ENCODE measurements at regions not wholly inside any gene's neighbourhood (a gene's known extent, or its start where the extent isn't known, plus 50 kb on each side); places are given as distances from the start of the nearest gene placed in this dataset.

GRCh38 chr4:30160140-30160539, 560.0 kb upstream of the PCDH7 start:
- TF ChIP-seq ZNF274 (IDR thresholded peaks at IDR 0.05; ENCODE audit: low read depth, low read length) = no peak
- TF ChIP-seq YY1 (IDR thresholded peaks at IDR 0.05; ENCODE audit: insufficient read depth, insufficient read length) = no peak
